GM13976 (cell line): ENCODE measurements at regions not wholly inside any gene's neighbourhood (a gene's known extent, or its start where the extent isn't known, plus 50 kb on each side); places are given as distances from the start of the nearest gene placed in this dataset.
"Not testable (repeated sequence)": the region's sequence is repeated elsewhere in the genome, so short reads cannot be mapped to it uniquely, and the experiment has no call there.

ENCODE experiments used
- DNase-seq: peaks from one replicate; pipeline ENCODE4 v3.0.0; 2012; ENCODE audit warnings: low spot score
- in situ Hi-C: fragments of 300-500 bp; cut with MboI; formaldehyde crosslinking; loops from one replicate; pipeline ENCODE4 v1.12.0; 2022; ENCODE audit warnings: low sequenced_read_pairs, mixed read lengths, inconsistent platforms; ENCODE audit not compliant: unreplicated experiment
- TF ChIP-seq, protein P1 (sequence below): IDR thresholded peaks from 2 replicates; pipeline ENCODE4 v1.5.1; 2012; ENCODE audit warnings: borderline replicate concordance, mild to moderate bottlenecking; ENCODE audit not compliant: insufficient read depth; ENCODE audit errors: extremely low read depth, missing control alignments, control extremely low read depth

DNA sequence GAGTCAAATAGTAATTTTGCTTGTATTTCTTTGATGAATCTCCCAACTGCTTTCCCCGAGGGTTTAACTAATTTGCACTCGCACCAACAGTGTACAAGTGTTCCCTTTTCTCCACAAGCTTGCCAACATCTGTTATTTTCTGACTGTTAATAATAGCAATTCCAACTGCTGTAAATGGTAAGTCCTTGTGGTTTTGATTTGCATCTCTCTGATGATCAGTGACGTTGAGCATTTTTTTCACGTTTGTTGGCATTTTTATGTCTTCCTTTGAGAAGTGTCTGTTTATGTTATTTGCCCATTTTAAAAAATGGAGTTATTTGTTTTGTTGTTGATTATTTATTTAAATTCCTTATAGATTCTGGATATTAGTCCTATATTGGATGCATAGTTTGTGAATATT lies 399.8 kb upstream of the MAN1A1 start:
- in situ Hi-C loops = loop anchor here (25.0 kb wide), 2 partner anchors 387 to 612 kb away; no protein-coding TSS in a partner anchor
- no peak for DNase-seq
- TF ChIP-seq, protein P1, sequence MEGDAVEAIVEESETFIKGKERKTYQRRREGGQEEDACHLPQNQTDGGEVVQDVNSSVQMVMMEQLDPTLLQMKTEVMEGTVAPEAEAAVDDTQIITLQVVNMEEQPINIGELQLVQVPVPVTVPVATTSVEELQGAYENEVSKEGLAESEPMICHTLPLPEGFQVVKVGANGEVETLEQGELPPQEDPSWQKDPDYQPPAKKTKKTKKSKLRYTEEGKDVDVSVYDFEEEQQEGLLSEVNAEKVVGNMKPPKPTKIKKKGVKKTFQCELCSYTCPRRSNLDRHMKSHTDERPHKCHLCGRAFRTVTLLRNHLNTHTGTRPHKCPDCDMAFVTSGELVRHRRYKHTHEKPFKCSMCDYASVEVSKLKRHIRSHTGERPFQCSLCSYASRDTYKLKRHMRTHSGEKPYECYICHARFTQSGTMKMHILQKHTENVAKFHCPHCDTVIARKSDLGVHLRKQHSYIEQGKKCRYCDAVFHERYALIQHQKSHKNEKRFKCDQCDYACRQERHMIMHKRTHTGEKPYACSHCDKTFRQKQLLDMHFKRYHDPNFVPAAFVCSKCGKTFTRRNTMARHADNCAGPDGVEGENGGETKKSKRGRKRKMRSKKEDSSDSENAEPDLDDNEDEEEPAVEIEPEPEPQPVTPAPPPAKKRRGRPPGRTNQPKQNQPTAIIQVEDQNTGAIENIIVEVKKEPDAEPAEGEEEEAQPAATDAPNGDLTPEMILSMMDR = no peak

DNA sequence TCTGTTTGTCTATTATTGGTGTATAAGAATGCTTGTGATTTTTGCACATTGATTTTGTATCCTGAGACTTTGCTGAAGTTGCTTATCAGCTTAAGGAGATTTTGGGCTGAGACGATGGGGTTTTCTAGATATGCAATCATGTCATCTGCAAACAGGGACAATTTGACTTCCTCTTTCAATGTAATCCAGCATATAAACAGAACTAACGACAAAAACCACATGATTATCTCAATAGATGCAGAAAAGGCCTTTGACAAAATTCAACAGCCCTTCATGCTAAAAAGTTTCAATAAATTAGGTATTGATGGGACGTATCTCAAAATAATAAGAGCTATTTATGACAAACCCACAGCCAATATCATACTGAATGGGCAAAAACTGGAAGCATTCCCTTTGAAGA lies 399.0 kb upstream of the MAN1A1 start:
- not testable (repeated sequence) for DNase-seq
- in situ Hi-C loops = loop anchor here (25.0 kb wide), 2 partner anchors 386 to 611 kb away; no protein-coding TSS in a partner anchor

DNA sequence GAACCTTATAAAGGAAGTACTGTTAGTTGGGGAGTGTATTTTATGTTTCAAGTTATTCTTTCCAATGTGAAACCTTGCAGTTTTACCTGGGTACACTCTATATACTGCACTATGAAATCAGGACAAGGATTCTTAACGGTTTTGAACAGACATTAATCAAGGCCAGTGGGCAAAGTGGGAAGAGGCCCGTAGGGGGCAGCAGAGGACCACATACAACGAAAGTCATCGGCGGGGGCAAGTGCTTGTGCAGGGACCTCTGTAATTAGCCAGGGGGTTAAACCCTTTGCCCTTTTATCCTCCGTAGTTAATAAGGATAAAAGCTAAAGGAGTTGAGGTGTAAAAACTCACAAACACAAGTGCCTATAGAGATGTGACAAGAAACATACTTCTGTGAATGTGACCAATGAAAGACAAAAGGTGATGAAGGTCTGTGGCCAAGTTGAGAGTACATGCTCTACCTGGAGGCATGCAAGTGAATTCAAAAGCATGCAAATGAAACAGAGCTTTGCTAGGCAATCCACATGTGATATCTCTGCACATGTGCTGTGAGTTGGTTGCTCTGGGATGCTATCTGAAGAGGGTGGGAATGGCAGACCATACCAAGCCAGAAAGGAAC lies 392.7 kb upstream of the MAN1A1 start:
- peak; percentile 15 for DNase-seq
- TF ChIP-seq, protein P1 = peak; percentile 87
- in situ Hi-C loops = loop anchor here (25.0 kb wide), 2 partner anchors 380 to 605 kb away; no protein-coding TSS in a partner anchor

DNA sequence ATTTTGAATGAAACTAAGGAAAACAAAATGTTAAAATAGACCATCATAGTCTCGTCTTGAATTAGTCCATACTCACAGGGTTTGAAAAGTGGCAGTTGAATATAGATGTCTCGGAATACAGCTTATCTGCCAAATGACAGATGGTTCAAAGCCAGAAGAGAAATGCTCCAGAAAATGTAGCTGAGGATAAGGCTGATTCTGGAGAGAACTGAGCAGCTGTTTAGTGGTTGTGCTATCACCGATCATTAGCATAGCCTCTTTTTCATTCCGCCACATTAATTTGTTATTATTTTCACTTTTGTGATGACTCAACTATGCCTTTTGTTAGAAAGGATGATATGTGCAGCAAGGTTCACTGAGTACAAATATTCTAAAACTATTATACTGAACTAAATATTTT lies 390.2 kb upstream of the MAN1A1 start:
- no peak for DNase-seq
- TF ChIP-seq, protein P1 = no peak
- in situ Hi-C loops = loop anchor here (25.0 kb wide), 2 partner anchors 377 to 602 kb away; no protein-coding TSS in a partner anchor

DNA sequence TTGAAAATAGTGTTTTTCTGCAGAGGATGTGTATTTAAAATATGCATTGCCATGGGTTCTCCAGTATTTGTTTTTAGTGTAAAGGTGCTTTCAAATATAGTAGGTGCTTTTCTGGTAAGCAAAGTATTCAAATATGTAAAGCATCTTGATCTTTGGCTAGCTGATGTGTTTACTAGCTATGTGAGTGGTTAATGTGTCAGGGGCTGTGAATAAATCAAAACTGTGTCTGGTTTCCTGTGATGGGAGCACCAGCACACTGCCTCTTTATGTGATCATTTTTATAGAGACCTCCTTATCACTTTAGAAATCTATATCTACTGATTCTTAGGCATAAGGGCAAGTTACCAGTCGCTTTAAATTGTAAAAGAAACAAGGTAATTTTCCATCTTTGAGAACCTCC lies 388.9 kb upstream of the MAN1A1 start:
- no peak for DNase-seq
- TF ChIP-seq, protein P1 = no peak
- in situ Hi-C loops = loop anchor here (25.0 kb wide), 2 partner anchors 376 to 601 kb away; no protein-coding TSS in a partner anchor

DNA sequence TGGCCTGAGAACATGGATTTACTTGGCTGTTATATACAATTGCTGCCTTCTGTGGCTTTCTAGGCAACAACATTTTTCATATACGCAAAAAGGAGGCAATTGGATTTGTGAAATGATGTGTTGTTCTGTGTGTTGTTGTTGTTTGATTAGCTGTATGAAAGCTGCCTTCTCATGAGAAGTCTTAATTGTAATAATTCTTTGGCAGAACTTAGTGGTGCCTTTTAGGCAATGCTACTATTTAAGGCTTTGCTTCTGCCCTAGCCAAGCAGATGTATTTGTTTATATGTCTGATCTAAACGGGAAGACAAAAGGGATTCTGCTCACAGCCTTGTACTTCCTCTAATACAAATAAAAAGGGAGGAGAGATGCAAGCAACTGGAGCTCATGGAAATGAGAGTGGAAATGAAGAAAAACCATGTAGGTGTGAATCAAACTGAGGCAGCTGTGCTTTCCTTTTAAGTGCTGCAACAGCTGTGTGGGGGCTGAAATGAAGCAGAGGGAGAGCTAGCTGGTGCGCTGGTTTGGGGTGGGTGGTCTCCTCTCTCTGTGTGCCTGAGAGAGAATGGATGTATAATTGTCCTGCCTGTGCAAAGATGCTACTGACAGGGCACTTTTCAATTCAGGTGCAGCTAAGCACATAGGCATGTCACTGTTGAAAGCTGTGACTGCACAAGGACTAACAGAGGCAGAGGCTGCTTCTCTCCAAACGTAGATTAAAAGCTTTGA lies 386.9 kb upstream of the MAN1A1 start:
- DNase-seq = no peak
- TF ChIP-seq, protein P1 = no peak
- in situ Hi-C loops = loop anchor here (25.0 kb wide), 2 partner anchors 374 to 599 kb away; no protein-coding TSS in a partner anchor

DNA sequence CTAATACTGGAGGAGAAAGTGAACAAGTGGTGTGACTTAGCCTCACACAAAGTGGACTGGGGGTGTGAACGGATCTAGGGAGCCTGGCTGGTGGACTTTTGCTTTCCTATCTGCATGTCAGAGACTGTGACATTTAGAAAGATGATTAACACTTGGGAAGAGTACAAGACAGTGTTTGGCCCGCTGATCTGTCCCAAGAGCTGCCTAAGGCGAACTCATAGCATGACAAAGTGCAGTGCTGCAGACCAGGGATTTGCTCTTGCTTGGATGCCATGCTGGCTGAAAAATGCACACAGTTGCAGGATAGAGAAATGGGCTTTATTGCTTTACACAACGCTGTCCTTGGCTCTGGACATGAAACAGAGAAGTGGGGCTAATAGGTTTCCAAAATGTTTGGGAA lies 386.0 kb upstream of the MAN1A1 start:
- TF ChIP-seq, protein P1 = no peak
- in situ Hi-C loops = loop anchor here (25.0 kb wide), 2 partner anchors 373 to 598 kb away; no protein-coding TSS in a partner anchor
- DNase-seq = no peak
